GM19193 (cell line): ENCODE measurements at regions not wholly inside any gene's neighbourhood (a gene's known extent, or its start where the extent isn't known, plus 50 kb on each side); places are given as distances from the start of the nearest gene placed in this dataset.

Source experiments
- POLR2A ChIP-seq: IDR thresholded peaks from 4 replicates; pipeline ENCODE4 v1.6.1; 2011; ENCODE audit not compliant: insufficient read depth, insufficient read length; ENCODE audit errors: extremely low read depth

DNA sequence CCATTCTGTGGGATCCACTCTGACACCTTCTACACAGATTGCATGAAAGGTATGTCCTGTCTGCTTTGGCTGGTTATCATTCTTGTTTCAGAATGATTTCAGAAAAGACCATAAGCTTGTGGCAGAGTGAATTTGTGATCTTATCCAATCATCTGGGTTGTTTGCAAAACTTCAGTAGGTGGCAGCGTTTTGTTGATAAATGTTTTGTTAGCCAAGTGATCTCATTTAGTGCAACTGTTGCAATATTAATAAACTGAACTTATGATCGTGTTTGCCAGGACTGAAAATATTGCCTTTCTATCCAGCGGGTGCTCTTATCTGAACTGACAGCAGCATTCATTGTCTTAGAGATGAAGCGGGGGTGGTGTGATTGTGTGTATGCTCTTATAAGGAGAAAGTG lies 613.2 kb upstream of the NOX3 start:
- no peak for TF ChIP-seq POLR2A

DNA sequence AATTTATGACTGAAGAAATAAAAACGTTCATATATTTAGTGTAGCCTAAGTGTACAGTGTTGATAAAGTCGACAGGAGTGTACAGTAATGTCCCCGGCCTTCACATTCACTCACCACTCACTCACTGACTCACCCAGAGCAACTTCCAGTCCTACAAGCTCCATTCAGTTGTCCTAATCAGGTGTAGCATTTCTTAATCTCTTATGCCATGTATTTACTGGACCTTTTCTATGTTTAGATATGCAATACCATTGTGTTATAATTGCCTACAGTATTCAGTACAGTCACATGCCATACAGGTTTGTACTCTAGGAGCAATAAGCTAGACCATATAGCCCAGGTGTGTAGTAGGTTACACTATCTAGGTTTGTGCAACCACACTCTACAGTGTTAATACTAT lies 610.2 kb upstream of the NOX3 start:
- no peak for TF ChIP-seq POLR2A

DNA sequence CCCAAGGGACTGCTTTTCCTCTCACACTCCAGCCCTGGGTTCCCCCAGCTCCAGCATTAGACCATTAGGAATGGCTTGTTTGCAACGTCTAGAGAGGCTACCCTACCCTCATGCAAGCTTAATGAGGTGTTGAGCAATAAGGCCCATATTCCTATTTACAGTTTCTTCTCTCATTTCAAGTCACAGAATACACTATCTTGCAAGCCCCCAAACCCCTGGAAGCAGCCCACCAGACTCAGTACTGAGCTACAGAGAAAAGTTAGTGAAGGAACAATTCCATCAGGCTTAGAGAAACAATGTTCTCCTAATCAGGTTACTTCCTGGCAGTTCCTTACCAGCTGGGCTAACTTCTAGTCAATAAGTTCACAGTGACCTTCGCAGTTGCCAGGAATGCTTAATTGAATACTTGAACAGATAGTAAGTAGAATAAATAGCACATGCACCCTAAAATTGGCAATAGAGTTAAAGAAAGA lies 606.5 kb upstream of the NOX3 start:
- no peak for TF ChIP-seq POLR2A

DNA sequence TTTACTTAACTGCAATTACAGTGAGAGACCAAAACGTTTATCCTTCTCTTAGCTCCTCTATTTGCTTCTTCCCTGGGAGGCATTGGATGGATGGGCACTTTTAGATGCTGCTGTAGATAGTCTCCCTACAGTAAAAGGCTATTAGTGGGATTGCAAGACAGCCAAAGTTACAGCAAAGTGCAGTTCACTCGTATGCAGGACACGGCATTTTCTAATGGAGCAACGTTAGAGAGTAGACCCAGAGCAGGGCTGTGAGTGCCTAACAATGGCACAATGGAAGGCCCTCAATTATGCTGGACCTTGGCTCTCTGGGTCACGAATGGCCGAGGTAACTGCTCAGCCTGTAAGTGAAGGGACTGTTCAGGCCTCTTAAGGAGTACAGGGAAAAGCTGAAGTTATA lies 605.8 kb upstream of the NOX3 start:
- TF ChIP-seq POLR2A = no peak

DNA sequence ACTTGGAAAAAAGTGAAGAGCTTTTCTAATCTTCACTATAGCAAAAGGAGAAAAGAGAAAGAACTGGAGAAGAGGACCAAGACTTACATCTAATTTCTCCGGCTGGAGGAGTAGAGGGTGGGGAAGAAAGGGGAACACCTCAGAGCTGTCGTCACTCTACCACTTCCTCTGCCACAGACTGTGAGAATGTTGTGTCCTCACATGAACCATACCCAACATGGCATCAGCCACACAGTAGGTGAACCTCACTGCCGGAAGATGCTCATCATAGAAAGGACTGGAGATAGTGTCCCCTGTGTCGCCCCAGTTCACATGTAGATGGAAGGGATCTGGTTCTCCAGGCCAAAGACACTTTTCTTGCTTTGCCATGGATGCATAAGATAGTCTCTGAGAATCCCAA lies 604.4 kb upstream of the NOX3 start:
- no peak for TF ChIP-seq POLR2A

DNA sequence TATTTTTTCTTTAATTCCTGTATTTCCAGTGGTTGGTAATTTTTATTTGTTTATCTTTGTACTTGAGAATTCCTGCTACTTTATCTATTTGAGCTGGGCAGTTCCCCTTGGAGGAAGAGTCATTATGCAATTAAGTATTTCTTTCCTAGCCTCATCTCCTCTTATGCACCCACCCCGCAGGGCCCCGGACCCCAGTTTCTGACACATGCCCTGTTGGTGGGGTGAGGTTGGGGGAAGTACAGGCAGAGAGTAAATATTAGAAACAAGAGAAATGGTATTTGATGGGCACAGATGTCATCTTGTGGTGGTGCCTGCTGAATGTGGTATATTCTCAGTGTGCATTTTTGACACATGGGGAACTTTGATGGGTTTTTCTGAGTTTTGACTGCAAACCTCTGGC lies 602.7 kb upstream of the NOX3 start:
- no peak for TF ChIP-seq POLR2A

DNA sequence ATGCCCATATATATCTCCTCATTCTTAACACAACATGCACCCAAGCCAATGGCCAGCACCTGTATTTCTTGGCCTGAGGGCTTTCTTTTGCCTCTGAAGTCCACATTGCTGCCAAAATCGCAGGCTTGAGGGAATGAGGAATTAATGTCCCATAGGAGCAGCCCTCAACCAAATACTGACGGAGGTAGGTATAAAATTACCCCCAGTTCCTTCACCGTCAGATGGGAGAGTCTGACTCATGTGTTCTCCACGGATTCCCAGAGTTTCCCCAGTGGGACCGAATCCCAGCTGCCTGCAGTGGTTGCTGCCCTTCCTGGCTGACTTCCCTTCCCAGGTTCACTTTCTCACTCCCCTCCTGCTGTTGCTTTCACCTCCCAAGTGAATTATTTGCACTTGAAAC lies 602.2 kb upstream of the NOX3 start:
- no peak for TF ChIP-seq POLR2A

DNA sequence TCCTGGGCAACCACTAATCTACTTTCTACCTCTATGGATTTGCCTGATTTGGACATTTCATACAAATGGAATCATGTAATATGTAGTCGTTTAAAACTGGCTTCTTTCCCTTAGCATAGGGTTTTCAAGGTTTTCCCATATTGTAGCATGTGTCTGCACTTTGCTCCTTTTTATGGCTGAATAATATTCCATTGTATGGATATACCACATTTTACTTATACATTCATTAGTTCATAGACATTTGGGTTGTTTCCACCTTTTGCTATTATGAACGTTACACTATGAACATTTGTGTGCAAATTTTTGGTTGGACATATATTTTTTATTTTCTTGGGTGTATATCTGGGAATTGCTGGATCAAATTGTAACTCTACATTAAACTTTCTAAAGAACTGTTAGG lies 600.4 kb upstream of the NOX3 start:
- no peak for TF ChIP-seq POLR2A

DNA sequence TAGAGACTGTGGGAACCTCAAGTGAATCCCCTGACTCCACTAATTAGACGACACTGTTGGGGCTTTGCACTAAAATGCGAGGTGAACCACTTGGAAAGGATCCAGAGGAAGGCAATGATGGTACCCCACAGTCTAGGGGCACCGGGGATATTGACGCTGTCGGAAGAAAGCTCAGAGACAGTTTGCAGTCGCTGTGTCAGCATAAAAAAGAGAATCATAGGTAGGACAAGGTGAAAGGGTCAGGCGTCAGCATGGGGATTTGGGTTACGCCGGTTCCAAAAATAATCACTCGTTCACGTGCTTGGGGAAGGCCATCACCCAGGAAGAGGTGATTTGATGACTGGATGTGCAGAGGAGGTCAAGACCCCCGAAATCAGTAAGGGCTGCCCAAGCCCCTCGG lies 598.0 kb upstream of the NOX3 start:
- TF ChIP-seq POLR2A = no peak

DNA sequence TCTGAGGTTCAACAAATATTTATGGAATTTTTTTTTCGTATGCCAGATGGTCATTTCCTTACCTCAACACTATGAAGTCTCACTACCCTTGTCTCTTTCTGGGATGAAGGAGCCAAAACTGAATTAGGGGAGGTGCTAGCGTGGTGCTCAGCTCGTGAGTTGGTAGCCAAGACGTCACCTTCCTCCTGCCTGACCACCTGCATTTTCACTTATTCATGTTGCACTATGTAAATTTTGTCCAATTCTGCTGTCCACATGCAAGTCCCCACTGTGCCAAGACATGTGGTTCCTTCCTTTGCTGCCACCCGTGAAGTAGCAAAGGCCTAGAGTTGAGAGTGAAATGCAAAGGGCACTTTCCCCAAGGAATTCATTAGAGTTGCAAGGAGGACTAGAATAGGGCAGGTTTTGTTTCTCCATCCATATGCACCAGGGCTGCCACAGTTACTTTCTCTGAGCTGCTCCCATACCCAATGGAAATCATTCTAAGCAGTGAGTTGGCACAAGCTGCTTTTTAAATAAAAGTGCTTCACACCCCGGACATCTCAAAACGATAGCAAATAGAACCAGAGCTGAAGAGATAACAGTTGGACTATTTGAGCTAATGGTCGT lies 591.3 kb upstream of the NOX3 start:
- TF ChIP-seq POLR2A = no peak

DNA sequence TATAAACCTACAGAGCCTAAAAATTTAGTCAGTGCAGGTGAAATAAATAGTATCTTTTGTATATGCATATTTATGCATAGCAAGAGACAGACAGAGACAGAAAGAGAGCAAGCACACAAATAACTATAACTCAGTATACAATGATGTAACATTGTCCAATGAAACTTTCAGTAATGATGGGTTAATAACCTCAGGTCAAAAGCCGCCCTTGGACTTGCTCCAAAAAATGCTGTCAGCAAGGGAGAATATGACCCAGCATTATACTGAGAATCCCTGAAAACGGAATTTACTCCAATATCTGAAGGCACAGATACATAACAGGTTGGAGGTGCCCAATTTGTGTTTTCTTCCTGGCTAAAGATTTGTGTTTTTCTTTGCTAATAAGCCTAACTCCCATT lies 590.6 kb upstream of the NOX3 start:
- no peak for TF ChIP-seq POLR2A

DNA sequence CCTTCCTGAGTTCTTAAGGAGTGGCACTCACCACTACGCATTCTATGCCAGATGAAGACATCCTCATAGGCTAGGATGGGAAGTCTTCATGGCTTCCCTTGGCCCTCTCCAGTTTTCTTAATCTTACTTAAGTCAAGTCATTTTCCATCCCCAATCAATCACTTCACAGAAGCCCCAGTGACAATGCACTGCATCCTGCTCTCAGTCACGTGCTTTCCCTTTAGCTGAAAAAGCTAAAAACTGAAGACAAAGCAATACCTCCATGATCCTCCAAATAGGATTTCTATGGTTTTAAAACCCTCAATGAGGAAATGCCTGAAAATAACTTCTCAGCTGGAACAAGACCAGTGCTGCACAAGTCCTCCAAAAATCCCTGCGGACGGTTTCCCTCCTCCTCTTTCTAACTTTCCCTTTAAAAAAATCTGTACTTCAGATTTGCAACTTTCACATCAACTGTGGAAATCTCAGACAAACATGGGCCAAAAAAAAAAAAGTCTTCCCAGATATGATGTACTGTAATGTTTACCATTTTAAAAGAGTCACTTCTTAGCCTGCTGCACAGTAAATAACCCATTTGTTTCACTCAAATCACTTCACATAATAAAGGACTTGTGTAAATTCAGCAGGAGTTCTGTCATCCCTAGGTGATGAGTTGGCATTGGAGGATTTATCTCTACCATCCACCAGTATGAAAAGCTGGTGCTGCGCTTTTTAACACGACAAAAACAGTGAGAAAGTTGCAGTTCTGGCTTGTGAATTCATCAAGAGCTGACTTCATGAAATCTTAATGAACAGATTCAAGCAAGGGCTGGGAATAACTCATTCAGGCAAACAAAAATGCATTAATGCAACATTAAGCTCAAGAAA lies 590.0 kb upstream of the NOX3 start:
- no peak for TF ChIP-seq POLR2A

DNA sequence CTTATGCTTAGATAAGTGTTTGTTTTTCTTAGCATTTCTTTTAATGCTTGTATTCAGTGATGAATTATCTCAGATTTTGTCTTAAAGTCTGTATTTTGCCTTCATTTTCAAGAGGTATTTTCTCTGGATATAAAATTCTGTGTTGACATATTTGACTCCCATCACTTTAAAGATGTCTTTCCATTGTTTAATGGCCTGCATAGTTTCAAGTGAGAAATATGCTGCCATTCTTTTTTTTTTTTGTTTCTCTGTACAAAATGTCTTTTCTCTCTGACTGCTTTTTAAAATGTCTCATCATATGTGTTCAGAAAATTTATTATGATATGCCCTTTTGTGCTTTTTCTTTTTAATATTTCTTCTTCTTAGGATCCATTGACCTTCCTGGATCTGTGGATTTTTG lies 578.0 kb upstream of the NOX3 start:
- no peak for TF ChIP-seq POLR2A

DNA sequence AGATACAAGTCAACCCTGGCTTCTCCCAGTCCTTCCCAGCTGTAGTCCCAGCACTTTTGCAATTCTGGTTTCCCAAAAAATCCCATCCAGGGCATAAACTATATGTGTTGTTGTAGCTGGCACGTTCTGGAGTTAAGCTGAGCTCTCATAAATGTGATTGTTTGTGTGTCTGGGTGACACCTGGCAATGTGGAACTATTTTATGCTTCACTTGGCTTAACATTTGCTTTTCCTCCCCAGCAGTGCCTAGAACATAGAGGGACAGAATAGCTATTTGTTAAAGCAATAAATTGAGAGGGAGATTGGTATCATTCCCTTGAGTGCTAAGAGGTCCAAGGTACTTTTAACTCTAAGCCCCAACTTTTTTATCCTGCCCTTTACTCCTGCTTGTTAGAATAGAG lies 575.9 kb upstream of the NOX3 start:
- no peak for TF ChIP-seq POLR2A

DNA sequence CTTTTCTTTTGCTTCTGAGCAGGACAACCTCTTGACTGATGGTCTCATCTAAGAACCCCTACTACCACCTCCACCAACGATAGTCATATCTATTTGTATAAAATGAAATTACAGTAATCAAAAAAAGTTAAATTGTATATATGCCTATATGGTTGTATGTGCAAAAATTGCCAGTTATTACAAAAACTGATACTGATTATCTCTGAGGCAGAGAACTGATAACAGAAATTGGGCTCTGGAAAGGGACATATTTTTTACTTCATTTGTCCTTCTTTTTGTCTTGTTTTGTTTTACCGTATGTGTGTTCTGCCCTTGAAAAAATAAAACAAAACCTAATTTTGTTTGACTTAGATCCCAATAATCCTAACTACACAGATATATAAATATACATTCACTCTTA lies 574.4 kb upstream of the NOX3 start:
- no peak for TF ChIP-seq POLR2A

DNA sequence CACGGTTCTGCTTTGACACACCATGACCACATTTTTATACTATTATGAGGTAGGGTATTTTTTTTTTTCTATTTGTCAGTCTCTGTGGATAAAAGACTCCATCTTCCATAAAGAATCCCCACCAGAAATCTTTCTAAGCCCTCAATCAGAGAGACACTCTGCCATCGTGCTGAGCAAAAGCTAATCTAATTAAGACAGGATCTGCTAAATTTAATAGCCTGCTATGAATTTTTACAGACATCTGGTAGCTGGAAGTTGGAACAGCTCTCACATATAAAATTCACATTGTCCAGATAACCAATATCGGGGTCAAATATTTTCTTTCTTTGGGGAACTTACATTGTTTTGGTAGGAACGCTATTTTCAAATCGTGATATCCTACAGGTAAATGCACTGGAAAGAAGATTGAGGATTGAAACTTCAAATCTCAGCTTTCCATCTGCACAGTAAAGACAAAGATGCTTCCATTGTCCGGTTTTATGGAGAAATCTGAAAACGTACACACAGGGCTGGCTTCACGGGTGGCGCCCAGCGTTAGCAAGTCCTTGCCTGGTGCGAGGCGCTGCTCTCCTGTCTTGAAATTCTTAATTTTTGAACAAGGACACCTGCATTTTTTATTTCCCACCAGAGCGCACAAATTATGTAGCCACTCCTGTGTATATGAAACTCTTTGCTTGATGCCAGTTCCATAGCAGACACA lies 573.8 kb upstream of the NOX3 start:
- TF ChIP-seq POLR2A = no peak
